ENCODE measurements at regions not wholly inside any gene's neighbourhood (a gene's known extent, or its start where the extent isn't known, plus 50 kb on each side); places are given as distances from the start of the nearest gene placed in this dataset.

GRCh38 chr2:11090187-11090586, 65.1 kb upstream of the SLC66A3 start:
- CTCF ChIA-PET = no interaction called here

GRCh38 chr2:11092701-11093335, 62.4 kb upstream of the SLC66A3 start:
- WGBS (ENCODE audit: missing lambda C conversion rate) = 52% methylated on average over 5 of the region's 5 CpGs
- ATAC-seq (peak in 1 of 2 experiments; percentile 39; a peak in 3 of 6 replicates), DNase-seq (ENCODE audit: low read depth in 1 of 2, low spot score in 1 of 2) (no peak), FAIRE-seq (no peak)
- Histone ChIP-seq H3K27ac (no peak overlapping the region), H3K9me3 (no peaks in the 10 kb centered on the region), H3K4me3 (no peak overlapping the region), H3K4me2 (no peak overlapping the region), H3K4me1 (peaks cover 11% of the 10 kb centered on the region; the same call in 2 of the 3 replicates)
- POLR2A ChIA-PET = no interaction called here
- CTCF ChIA-PET = interaction anchor here (0.6 to 2.1 kb wide), 7 partner anchors 11 to 261 kb away, joined by 3 to 15 read pairs (median 4); no protein-coding TSS in a partner anchor
- no peak for TF ChIP-seq HEYL (CRISPR knock-in tag; IDR thresholded peaks at IDR 0.05)
- TF ChIP-seq EHF (CRISPR knock-in tag; IDR thresholded peaks at IDR 0.05) = no peak
- TF ChIP-seq CHD2 (IDR thresholded peaks at IDR 0.05; ENCODE audit: low read length, partially characterized antibody) = no peak
- no peak for TF ChIP-seq EHMT2 (IDR thresholded peaks at IDR 0.05; ENCODE audit: low read depth)

More at GRCh38 chr2:11090187-11090586, 65.1 kb upstream of the SLC66A3 start:
- FAIRE-seq = no peak
- TF ChIP-seq CBX2 (IDR thresholded peaks at IDR 0.05; ENCODE audit: borderline replicate concordance, low read depth) (no peak), FOXS1 (CRISPR knock-in tag; IDR thresholded peaks at IDR 0.05) (no peak), EP300 (IDR thresholded peaks at IDR 0.05) (no peak), MAZ (IDR thresholded peaks at IDR 0.05; ENCODE audit: borderline replicate concordance, low read depth, low read length) (no peak), RARB (CRISPR knock-in tag; IDR thresholded peaks at IDR 0.05) (no peak), KDM1A (IDR thresholded peaks at IDR 0.05; ENCODE audit: low read depth) (no peak), SMC3 (IDR thresholded peaks at IDR 0.05) (no peak), RAD21 (conservative IDR thresholded peaks at IDR 0.05 in 1 of 2, IDR thresholded peaks at IDR 0.05 in 1 of 2) (no peak), ZFP36 (IDR thresholded peaks at IDR 0.05; ENCODE audit: borderline replicate concordance, partially characterized antibody) (no peak), FOSB (CRISPR knock-in tag; IDR thresholded peaks at IDR 0.05) (no peak), HOXA7 (CRISPR knock-in tag; IDR thresholded peaks at IDR 0.05) (no peak), CHD2 (IDR thresholded peaks at IDR 0.05; ENCODE audit: low read length, partially characterized antibody) (no peak), BCL3 (IDR thresholded peaks at IDR 0.05) (no peak), SREBF2 (IDR thresholded peaks at IDR 0.05) (no peak)
- H3K4me1 ChIP-seq = no peaks in the 10 kb centered on the region
- no peak for ATAC-seq
- no peak overlapping the region for H3K4me3 ChIP-seq
- H3K9me3 ChIP-seq = no peaks in the 10 kb centered on the region
- 68% methylated on average over 2 of the region's 2 CpGs for WGBS (ENCODE audit: missing lambda C conversion rate)
- H3K4me2 ChIP-seq = no peak overlapping the region
- POLR2A ChIA-PET = no interaction called here
- H3K27ac ChIP-seq = no peak overlapping the region
- DNase-seq (ENCODE audit: low read depth in 1 of 2, low spot score in 1 of 2) = no peak

GRCh38 chr2:11093467-11093866, 61.8 kb upstream of the SLC66A3 start:
- DNase-seq (ENCODE audit: low read depth in 1 of 2, low spot score in 1 of 2) = no peak
- Histone ChIP-seq H3K9me3 (no peaks in the 10 kb centered on the region), H3K4me3 (no peak overlapping the region), H3K4me2 (no peak overlapping the region), H3K4me1 (peaks cover 12% of the 10 kb centered on the region; the same call in 2 of the 3 replicates), H3K27ac (no peak overlapping the region)
- TF ChIP-seq MAX (IDR thresholded peaks at IDR 0.05) = no peak
- no peak for TF ChIP-seq CTCF (IDR thresholded peaks at IDR 0.05)
- no peak for TF ChIP-seq RAD21 (conservative IDR thresholded peaks at IDR 0.05 in 1 of 2, IDR thresholded peaks at IDR 0.05 in 1 of 2)
- TF ChIP-seq NPAS2 (CRISPR knock-in tag; IDR thresholded peaks at IDR 0.05; ENCODE audit: borderline replicate concordance) = no peak
- ATAC-seq = no peak; a peak in 2 of 6 replicates
- WGBS (ENCODE audit: missing lambda C conversion rate) = 61% methylated on average over 4 of the region's 4 CpGs
- FAIRE-seq = no peak
- POLR2A ChIA-PET = no interaction called here
- CTCF ChIA-PET = interaction anchor here (0.6 to 2.1 kb wide), 11 partner anchors 12 to 552 kb away, joined by 3 to 15 read pairs (median 3); no protein-coding TSS in a partner anchor

Measured in A549 (cell line).